HG03064 (cell line): ENCODE measurements at regions not wholly inside any gene's neighbourhood (a gene's known extent, or its start where the extent isn't known, plus 50 kb on each side); places are given as distances from the start of the nearest gene placed in this dataset.
"Not testable (repeated sequence)": the region's sequence is repeated elsewhere in the genome, so short reads cannot be mapped to it uniquely, and the experiment has no call there.

Experiments used
- ATAC-seq: cut with Tn5 transposase; IDR thresholded peaks from one replicate; pipeline ENCODE4 v1.9.1; 2021; ENCODE audit warnings: low read depth; ENCODE audit not compliant: unreplicated experiment

DNA sequence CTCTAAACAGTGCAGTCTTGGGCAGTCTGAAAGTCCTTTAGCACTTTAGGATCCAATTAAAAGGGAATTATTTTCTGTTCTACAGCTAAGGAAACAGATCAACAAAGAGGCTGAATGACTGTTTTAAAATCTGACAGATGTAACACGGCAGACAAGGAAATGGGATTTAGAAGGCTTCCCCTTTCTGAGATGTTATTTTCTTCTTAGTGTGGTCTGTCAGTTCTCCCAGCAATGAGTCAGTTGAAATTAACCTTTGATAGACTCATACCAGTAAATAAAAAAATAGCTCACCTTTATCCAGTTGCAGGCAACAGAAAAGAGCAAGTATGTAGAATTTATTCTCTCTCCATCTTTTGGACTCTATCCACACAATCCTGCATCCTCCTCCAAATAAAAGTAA lies 98.1 kb downstream of the NEDD1 start:
- ATAC-seq: no peak

DNA sequence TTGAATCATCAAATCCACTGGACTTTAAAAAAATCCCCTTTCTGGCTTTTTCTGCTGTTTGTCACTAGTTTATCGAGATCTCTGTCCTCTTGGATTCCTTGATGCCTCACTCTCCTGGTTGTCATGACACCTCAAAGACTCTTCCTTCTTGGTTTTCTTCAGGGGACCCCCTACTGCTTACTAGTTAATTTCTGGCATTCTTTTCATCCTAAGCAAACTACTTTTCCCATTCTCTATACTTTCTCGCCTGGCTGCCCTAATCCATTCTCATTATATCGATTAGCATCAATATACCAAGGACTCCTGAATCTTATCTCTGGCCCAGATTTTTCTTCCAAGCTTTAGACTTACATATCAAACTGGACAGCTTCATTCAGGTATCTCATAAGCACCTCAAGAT lies 98.6 kb downstream of the NEDD1 start:
- ATAC-seq: no peak

DNA sequence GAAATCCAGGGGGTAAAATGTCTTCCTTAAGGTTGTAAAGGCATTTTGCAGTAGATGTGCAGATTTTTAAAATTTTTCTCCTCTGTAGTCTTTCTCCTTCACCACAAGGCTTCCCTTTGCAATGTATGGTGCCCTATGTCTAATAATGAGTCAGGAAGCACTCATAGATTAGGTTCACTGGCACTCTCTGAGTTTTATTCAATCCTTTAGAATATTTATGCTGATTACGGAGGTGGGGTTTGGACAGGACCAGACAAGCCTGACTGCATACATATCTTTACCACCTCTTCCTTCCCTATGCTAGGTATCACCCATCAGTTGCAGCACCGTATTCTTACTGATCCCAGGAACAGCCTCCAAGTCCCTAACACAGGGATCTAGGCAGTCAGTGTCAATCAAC lies 99.5 kb downstream of the NEDD1 start:
- no peak for ATAC-seq

DNA sequence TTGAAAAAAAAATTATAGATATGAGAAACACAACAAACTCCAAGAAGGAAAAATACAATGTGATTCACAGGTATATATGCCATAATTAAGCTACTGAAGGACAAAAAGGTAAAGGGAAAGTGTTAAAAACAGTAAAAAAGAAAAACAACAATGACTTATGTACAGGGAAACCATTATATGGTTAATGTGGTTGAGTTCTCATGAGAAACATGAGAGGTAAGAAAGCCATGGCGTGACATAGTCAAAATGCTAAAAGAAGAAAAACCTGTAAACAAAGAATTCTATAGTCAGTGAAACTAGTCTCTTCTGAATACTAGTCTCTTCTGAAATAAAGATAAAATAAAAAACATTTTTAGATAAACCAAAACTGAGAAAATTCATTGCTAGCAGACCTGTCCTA lies 109.1 kb downstream of the NEDD1 start:
- ATAC-seq: no peak

DNA sequence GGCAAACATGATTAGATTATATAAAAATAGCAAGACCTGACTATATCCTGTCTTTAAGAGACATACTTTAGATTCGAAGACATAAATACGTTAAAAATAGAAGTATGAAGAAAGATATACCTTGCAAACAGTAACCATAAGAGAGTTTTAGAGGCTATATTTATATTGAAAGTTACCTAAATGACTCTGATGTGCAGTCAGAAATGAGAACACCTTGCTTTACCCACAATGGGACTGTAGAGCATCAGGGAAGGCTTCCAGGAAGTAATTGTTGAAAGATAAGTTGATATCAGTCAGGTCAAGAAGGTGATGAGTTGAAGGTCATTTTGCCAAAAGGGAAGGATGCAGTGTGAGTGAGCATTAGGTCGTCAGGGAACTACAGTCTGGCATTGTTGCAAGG lies 110.2 kb downstream of the NEDD1 start:
- ATAC-seq: no peak

DNA sequence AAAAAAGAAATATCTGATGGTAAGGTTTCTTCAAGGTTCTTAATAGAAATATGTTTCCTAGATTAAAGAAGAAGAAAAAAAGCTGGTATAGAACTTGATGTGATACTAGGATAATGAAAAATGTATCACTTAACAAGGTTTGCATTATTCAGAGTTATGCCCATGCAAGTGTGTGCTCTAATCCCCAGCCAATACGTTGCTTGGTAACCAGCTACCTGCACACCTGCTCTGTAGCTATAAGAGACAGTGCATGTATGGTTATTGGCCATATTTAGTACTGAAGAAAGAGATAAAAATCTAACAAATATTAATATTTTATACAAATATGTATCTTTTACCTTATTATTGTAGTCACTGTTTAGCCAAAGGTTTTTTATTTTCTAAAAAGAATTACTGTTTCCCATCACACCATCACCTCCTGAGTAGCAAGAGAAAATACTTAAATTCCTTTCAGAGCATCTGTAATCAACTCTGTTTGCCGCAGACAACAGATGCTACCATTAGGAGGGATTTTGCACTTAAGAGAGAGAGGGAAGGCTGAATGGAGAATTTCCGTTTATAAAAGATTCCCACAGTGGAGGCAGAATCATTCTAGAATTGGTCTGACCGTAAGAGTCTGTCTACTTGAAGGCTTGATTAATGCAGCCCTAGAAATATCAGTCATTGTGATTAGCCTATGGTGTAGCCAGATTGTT lies 115.6 kb downstream of the NEDD1 start:
- no peak for ATAC-seq

DNA sequence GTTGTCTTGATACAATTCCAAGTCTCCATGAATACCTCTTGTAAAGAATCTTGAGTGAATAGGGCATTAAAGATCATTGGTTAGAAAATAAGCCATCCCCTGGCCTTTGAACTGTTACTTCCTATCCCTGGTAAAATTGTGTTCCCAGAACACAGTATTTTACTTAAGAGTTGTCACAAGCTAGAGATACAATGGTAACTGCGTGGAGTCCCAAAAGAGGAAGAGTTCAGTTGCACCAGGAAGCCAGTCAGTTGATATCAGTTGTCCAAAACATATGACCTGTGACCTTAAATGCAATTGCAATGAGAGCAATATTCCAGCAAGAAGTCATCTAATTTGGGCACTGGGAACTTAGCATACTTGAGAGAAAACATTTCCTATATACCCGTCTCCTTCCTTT lies 117.3 kb downstream of the NEDD1 start:
- no peak for ATAC-seq

DNA sequence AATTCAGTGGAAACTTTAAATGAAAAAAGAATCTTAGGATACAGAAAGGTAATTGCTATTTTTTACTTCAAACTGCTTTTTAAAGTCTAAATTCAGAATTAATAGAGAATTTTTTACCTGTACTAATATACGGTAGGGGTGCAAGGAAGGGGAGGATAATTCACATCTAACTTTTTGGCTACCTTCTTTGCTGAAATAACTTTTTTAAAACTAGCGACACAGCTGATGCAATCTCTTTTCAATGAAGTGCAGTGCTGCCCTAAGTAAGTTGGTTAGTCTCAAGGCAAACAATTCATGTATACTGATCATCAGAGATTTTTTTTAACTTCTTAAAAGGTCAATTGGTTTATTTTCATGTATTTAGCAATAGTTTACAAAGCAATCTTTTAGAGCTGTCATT lies 119.8 kb downstream of the NEDD1 start:
- no peak for ATAC-seq

DNA sequence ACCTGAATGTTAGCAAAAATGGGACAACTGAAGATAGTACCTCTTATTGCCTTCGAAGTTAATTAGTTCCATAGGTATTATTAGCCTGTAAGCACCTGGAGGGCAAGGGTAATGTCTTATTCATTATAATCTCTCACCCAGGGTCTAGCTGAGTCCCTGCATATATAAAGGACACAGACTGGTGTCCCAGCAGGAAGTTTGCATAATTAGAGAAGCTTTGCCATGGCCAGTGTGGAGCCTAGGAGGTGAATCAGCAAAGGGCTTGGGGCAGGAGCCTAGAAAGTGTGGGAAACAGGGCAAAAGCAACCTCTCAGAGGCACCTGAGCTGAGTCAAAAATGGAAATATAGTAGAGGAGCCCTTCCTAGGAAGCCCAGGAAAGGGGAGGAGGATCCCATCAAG lies 120.4 kb downstream of the NEDD1 start:
- ATAC-seq: no peak

DNA sequence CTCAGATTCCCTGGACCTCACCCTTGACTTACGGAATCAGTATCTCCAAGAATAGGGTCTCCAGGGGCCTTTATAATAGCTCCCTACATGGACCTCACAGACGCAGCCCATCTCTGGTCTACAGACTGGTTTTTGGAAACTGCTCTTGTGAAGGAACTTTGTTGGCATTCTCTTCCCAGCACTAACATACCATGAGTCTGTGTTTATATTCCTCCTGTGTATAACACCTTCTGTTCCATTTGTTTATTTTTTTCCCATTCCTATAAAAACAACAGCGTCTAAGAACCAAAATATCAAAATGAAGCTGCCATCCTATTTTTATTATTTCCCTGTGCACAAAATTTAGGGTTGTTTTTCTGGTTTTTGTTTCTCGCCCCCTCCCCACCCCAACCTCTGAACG lies 131.1 kb downstream of the NEDD1 start:
- ATAC-seq: no peak

DNA sequence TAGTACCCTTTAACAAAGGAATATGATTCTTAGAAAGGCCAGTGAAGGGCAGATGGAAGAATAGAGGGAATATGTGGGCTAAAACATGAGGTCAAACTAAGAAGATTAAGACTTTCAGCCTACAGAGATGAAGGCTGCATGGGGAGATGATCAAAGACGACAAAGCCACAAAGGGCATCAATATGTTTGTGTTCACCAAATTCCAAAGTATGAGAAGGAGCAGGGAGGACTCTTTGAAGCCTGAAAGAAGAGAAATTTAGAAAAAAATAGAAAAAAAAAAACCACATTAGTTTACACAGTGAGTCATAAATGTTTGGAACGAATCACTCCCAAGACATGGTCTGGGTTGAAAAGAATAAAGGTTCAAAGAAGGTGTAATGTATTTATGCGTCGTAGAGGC lies 131.8 kb downstream of the NEDD1 start:
- ATAC-seq: no peak

DNA sequence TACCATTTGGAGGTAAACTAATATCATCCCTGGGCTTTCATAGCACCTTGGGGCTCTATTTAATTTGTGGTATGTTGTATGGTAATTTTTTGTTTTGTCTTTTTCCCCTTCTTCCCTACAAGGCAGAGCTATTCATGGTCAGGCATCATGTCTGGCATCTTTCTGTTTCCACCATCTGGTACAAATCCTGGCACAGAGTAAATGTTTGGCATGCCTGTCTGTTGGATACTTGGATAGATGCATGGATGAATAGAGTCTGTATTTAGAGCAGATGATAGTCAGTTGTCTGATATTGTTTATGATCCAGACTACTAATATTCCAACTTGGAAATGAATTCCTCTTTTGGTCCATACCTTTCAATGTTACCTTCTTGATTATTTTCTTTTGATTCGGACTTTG lies 139.8 kb downstream of the NEDD1 start:
- no peak for ATAC-seq

DNA sequence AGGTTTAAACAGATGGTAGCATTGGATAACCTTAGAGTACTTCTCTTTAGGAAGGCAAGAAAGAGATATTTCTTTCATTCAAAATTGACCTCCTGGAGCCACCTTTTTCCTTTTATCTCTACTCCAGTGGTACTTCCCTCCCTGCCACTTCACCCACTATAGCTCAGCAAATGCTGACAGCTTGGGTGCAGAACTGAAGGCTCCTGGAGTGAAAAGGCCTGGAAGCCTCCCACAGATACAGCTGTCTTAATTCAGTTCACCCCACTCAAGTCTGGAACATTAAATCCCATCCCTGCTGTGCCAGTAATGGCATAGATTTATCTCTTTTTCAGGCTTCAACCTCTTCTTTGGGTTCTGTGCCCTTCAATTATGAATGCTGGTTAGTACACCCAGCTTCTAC lies 140.3 kb downstream of the NEDD1 start:
- ATAC-seq: no peak

DNA sequence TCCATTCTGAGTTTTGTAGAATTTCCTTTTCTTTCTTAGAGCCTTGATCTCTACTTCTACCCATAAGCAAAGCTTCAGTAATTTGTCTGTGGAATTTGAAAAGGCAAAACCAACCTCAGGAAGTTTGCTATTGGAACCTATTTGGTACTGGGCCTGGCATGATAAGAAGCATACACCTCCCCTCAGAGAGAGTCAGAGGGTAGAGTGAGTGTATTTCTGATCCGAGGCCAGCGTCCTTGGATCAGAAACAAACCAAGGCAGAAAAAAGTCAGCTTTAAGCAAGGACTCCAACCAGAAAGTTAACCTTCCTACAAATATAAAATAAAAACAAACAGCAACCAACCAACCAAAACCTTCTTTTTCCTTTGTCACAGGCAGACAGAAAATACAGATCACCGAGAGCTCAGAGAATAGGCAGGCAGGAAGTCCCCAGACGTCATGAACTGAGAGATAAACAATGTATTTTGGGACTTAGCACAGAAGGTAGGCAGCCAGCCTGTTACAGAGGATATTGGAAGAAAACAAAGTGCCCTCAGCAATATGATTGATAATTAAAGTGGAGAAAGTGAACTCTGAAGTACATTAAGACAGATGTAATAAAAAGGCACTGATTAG lies 141.5 kb downstream of the NEDD1 start:
- ATAC-seq: no peak

DNA sequence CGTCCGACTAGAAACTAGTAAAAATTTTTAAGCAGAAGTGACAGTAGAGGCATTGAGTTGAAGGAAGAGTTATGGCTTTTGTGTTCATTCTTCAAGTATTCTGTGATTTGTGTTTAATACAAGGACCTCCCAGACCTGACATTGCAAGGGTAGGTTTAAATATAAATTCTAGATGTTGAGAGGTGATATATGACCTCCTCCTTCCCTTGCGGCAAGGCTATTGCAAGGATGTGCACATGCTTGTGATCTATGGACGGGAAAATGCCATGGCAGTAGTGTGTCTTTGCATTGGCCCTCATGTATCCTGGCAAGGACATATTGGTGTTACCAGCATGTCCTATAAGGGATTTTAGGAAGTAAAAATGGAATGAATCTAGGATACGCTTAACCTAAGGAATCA lies 143.5 kb downstream of the NEDD1 start:
- ATAC-seq: no peak

DNA sequence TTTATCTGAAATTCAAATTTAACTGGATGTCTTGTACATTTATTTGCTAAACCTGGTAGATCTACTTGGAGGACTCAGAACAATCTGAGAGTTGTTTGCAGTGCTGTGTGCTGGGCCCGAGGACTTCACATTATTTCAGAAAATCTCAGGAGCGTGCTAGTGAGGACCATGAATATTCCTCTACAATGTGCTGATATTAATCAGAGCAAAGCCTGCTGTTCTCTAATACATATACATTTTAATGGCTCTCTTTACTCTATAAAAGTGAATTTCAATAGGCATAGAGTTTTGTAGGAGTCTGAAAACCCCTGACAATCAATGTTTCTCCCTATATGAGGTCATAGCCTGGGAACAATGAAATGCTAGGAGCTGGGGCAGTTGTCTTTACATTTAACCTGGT lies 144.3 kb downstream of the NEDD1 start:
- ATAC-seq: no peak

DNA sequence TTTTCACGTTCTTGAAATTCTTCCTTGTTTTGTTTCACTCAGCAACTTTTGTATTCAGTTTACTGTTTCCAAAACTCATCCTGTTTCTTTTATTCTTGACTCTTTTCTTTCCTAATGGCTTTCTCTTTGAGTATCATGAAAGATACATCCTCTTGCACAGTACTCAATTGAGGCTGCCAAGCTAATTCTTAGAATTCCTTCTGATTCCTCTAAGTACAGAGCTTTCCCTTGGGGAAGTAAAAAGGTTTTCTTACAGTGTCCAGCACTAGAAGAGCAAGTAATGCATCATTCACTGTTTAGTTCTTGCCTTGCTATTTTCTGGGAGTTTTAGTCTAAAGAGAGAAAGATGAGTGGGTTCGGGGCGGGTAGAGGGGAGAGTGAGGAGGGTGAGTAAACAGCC lies 154.1 kb downstream of the NEDD1 start:
- ATAC-seq: no peak

DNA sequence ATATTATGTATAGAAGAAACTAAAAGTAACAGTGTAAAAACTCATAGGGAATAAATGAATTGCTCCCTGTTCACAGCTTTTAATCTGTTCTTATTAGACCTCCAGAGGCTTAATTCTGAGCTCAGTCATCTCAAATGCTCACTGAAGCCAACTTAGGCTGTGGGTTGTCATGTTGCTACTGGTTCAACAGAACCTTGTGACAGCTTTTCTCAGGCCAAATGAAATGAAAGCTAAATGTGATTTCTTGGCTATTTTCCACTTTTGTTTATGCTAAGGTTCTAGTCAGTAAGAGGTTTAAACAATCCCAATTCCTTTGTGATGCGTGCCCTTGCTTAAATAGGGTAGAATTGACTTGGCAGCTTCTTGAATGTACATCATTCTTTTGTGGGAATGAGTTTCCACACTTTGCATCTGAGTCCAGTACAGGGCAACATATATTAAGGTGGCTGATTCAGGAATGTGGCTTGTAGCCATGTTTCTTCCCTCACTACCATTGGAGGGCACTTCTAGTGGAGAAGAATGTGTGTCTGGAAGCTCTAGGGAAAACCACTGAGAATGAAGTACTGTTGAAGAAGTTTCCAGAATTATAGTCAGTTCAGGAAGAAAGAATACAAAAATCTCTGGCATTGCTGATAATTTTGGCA lies 156.4 kb downstream of the NEDD1 start:
- ATAC-seq: no peak

DNA sequence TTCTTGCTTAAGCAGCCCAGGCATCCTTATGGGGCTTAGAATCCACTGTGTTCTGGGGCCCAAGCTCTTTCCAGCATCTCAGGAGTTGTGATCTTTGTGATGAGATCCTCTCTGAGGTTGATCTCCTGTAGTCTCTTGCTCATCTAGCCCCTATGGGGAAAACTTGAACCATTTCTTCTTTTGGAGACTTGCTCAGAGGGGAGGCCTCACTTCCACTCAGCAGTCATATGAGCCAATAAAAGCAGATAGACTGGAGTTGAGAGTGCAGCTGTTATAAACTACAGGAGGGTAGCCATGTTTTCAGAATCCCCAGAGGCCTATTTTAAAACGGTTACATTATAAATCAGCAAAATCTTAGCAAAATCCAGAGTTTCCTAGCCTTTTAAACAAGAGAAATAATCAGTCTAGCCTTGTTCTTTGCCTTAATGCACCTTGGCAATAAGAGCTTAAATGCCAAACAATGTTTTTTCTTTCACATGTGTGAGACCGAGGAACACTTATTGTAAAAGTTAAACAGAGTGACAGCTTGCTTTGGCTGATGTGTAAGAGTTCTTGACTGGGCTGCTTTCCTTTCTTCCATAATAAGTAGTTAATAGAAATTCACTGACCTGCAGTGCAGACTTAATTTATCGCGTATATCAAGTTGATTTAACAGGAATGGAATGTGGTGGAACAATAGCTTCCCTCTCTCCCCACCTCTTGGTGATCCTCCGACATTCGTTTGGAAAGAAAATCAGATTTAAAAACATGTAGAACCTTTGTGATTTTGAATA lies 168.3 kb downstream of the NEDD1 start:
- no peak for ATAC-seq

DNA sequence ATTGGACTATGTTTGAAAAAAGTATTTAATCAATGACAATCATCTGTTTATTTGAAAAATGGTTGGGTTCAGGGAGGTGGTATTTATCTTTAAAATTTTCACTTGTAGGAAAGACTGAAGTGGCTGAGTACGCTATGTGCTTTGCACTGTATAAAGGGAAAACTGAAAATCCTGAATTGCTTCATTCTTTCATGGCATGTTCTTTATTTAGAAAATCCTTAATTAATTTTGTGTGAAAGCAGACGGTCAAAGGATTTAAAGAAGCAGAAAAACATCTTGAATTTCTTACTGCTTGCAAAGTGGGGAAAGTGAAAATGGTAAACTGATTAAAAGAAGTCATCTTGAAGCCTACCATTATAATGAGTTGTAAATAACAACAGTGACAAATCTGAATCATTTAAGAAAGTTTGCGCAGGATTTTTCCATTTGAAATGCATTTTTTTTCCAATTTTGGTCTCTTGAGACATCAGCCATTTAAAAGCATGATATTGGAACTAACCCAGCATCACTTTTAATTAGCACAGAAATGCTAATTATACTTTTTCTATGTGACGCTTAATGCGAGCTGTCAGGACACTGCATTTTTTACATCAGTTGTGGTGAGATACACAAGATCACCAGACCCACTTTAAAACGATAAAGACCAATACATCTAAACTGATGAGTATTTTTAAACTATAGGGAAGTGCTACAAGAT lies 169.0 kb downstream of the NEDD1 start:
- no peak for ATAC-seq

DNA sequence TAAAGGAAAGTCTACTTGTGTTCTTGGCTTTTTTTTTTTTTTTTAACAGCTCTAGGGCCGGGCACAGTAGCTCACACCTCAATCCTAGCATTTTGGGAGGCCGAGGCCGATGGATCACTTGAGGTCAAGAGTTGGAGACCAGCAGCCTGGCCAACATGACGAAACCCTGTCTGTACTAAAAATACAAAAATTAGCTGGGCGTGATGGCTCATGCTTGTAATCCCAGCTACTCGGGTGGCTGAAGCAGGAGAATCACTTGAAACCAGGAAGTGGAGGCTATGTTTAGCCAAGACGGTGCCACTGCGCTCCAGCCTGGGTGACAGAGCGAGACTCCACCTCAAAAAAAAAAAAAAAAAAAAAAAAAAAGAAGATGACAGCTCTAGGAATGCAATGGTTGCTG lies 169.9 kb downstream of the NEDD1 start:
- not testable (repeated sequence) for ATAC-seq
